Activated CD4-positive, alpha-beta T cell treated with anti-CD3 and anti-CD28 coated beads for 4 hours (primary cell): ENCODE measurements at regions not wholly inside any gene's neighbourhood (a gene's known extent, or its start where the extent isn't known, plus 50 kb on each side); places are given as distances from the start of the nearest gene placed in this dataset.

Experiments used
- DNase-seq, 2 donors: peaks; one replicate each; pipeline ENCODE4 v3.0.0-alpha.2; 2020

DNA sequence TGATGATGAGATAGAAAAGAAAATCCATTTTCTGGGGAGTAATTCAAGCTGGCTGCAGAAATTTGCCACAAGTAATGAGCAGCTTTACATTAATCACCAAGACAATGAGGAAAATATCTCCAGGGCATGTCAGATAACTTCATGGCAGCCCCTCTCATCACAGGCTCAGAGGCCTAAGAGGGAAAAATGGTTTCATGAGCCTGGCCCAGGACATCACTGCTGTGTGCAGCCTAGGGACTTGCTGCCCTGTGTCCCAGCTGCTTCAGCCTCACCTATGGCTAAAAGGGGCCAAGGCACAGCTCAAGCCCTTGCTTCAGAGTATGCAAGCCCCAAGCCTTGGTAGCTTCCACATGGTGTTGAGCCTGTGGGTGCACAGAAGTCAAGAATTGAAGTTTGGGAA lies 161.7 kb downstream of the OPA1 start:
- DNase-seq = no peak

DNA sequence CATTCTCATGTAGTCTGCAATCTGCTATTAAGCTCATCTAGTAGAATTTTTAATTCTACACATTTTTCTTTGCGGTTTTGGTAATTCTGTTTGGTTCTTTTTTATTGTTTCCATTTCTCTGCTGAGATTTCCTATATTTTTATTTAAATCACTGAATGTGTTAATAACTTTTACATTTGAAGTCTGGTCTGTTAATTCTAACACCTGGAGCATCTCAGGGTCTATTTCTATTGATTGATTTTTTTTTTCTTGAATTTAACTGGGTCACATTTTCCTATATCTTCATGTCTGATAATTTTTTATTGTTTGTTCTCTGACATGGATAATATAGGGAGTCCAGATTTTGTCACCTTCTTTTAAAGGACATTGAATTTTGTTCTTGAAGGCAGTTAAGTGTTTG lies 163.5 kb downstream of the OPA1 start:
- DNase-seq = no peak

DNA sequence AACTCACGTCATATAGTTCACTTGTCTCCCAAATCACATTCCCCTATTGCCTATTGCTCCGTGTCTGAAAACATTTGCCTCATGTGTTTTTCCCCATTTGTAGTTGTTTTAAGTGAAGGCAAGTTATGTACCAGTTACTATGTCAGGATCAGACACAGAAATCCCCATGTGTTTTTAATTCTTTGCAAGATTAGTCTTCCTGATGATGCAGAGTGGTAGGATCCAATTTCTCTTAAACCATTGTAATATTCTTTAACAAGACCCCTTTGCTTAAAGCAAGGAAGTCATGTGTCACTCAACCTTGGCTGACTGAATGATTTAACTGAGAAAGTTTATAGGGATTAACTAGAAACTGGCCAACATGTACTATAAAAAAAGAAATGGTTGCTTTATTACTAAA lies 164.4 kb downstream of the OPA1 start:
- DNase-seq = no peak

GRCh38 chr3:193761969-193762368 lies 169.0 kb downstream of the OPA1 start:
- DNase-seq = no peak

DNA sequence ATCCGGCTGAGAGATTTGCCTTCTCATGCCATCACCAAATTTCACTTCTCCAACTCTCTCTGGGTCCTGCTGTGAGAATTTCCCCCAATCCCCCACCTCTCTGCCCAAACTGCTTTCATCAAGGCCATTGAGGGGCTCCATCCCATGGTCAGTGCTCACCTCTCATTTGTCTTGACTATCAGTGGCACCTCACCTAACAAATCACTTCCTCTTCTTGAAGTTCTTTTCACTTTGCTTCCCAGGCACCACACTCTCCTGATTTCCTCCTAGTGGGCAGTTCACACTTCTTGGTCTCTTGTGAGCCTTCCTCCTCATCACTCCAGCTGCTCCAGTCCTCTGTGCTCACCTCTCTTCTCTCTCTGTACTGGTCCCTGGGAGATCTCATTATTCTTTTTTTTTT lies 169.6 kb downstream of the OPA1 start:
- DNase-seq = no peak

DNA sequence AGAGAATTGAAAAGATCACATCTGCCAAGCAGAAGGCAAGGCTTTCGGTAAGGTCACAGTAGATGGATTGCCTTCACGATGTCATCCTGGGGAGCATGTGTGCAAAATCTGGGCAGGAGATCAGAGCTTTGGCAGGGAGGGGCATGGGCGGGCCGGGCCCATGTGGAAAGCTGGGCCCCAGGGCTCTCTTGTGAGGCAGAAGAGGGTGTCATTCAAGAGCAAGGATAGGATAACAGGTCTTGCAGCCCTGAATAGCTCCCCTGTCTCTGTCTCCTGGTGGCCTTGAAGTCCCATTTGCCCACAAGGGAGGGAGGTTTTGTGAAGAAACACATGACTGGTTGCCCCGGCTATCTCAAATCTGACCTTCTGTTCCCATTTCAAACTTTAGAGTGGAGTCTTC lies 172.0 kb downstream of the OPA1 start:
- DNase-seq = no peak

- DNase-seq = no peak
Measured at GRCh38 chr3:193767353-193768069, 174.5 kb downstream of the OPA1 start.

DNA sequence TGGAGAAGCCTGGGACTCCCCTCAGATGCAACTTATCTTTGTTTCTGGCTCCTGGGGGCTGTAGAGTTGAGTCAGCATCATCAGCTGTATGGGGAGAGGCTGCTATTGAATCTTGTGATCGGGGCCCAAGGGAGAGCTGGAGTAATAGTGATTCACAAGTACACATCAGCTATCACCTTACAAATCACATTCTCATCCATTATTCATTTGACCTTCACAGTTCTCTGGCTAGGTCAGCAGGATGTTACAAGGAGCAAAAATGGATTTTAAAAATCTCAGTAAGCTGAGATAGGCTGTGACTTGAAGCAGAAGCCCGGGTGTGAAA lies 175.0 kb downstream of the OPA1 start:
- no peak for DNase-seq

- DNase-seq = no peak
Measured at GRCh38 chr3:193769437-193769836, 176.4 kb downstream of the OPA1 start.

DNA sequence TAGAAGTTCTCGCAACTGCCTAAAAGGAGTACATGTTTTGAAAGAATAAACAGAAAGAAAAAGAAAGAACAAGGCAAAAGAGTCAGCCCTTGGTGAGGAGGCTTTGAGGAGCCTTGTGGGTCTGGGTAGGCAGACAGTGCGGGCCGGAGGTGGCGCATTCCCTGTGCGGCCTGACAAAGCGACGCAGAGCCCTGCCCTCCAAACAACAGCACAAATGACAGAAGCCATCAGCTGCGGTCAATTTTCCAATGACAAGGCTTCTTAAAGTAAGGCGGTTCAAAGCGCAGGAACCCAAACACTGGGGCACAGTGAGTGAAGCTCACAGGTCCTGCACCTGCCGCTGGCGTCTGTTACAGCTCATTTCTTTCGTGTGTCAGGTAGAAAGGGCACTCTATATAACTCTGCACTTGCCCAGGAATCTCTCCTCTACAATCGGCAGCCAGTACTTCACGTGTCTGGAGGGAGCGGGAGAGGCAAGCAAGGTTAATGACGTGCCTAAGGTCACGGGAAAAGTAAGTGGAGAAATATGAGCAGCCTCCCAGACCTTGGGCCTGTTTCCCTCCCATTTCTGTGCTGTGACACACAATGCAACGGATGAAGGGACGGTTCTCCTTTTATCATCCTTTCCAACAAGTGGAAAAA lies 178.1 kb downstream of the OPA1 start:
- no peak for DNase-seq

DNA sequence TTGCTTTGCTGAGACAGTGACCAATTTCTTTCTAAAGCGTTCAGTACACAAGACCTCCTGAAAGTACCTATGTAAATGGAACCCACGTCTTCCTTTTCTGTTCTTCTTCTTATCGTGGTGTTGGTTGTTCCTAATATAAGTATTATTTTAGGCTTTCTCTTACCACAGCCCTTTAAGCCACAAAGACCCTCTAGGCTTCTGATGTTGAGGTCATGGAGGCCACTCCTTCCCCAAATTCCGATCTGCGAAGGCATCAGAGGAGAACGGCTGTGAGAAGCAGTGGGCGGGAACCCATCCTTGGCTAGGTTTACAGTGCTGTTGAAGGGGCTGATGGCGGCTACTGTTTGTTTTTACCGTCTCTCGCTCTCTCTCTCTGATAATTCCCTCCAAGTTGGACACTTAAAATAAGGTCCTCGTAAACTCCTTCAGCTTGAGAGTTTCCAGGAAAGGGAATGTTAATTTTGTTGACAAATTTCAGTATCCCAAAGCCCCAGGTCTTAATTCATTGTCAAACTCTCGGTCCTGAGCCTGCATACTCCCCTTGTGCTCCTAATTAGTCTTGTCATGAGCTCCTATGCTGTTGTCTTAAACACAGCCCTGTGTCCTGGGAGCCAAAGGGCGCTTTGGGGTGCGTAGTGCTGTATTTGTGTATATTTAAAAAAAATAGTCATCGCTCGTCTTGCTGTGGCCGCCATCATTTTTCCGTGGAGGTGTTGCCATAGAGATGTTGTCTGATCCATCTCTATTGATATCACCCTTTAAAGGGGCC lies 178.8 kb downstream of the OPA1 start:
- no peak for DNase-seq

- DNase-seq = no peak
Measured at GRCh38 chr3:193772422-193772763, 179.4 kb downstream of the OPA1 start.

DNA sequence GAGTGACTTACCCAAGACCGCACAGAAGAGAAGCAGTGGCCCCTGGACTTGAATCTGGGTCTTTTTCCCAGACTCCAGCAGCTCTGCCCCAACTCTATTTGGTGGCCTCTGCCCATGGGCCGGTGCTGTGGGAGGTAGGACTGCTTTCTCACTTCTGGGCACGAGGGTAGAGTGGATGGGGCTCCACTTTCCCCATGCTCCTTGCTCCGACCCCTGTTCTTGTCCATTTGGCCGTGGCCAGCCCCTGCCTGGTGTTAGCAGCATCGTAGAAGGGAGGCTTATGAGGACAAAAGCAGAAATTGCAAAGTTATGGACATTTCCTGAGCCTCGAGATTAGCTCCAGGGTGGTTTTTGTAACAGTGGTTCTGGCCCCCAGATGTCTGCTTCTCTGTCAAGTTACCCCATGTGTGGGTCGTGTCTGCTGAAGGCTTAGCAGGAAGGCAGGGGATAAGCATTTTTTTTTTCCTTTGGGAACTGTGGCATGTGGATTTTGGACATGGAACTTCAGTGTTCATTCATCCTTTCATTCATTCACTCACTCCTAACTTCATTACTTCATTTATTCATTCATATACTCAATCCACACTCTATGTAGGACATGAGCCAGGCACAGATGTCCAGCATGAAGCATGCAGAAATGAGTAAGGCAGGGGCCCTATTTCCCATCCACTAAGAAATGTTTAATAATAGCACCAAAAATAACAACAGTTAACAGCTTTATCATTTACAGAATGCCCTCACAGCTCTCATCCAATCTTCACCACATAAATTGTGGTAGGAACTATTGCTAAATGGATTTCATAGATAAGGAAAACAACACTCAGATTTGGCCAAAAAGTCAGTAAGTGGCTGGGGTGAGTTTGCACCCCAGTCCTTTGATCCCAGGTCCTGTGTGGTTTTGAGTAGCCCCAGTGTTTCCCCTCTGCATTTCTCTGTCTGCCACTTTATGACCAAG lies 180.5 kb downstream of the OPA1 start:
- no peak for DNase-seq

DNA sequence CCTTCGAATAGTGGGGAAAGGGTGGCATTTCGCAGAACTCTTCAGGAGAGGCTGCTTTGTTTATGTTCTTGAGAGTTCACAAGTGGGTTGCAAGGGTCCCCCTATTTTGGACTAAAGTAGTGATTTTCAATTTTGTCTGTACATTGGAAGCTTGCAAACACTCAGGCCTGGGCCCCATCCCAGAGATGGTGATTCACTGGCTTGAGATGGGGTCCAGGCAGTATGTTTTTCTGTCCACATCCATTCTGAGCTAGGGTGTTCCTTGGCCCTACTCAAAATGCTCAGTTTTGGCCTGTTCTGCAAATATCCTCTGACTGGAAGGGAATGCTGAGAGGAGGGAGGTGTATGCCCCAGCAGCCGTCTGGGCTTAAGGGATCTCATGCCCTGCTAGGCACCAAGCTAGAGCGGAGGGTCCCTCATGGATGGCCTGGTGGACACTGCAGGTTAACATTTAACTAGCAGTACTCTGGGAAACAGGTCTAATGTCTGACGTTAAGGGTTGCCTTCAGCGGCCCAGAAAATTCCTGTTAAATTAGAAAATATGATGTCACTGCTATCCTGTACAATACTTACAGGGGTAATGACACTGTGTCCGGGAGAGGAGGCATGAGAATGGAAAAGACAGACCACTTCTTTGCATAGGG lies 181.4 kb downstream of the OPA1 start:
- no peak for DNase-seq

- no peak for DNase-seq
Measured at GRCh38 chr3:193774916-193775285, 181.9 kb downstream of the OPA1 start.

DNA sequence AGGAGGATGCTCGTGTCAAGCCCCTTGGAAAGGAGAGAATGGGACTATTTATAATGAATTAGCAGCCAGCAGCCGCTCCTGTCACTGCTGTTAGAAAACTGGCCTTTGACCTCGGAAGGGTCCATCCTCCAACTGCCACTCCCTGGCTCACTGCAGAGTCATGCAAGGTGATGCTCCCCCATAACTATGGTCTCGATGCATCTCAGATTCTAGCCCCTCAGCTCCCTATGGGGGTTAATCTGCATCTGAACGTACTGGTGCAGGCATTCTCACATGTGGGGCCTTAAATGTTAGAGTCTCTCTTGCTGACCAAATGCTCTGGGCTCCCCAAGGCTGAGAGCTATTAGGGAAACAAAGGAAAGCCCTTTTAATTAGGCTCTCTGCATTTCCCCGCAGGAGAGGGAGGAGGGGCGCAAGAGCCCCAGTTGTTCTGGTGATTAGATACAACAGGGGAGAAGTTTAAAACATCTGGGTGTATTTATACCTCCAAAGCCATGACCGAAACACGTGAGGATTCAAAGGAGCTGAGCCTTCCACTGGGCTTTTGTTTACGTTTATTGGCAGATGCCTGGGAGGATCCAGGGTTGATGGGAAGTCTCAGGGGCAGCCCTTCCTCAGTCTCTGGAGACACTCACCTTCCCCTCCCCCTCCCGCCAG lies 182.5 kb downstream of the OPA1 start:
- DNase-seq = no peak

DNA sequence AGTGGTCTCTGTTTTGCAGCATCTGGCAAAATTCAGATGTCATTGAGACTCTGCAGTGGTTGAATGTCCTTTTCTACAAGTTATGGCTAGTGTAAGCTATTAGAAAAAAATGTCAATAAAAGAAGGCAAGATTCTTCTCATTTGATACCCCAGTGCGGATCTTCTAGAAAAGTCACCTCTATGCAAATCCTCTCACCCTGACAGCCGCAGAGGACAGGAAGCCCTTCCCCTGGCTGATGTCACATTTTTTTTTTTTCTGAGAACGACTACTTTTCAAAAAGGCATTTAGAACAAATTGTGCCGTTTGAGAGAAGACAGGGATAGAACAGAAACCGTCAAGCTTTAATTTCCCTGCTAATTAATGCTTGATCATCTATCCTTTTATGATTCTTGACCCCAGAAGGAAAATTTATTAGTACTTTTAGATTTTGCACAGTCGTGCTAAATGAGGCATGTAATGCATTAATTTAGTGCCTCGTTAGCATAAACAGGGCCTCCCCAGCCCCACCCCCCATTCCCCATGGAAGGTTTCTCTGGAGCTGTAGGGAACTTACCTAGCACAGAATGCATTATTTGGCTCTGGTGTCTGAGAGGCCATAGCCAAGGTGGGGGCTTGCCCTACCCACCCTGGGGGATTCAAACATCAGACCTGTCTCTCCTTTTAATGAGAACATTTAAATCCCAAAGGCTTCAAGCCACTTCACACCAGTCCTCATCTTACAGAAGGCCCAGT lies 183.8 kb downstream of the OPA1 start:
- DNase-seq = no peak

DNA sequence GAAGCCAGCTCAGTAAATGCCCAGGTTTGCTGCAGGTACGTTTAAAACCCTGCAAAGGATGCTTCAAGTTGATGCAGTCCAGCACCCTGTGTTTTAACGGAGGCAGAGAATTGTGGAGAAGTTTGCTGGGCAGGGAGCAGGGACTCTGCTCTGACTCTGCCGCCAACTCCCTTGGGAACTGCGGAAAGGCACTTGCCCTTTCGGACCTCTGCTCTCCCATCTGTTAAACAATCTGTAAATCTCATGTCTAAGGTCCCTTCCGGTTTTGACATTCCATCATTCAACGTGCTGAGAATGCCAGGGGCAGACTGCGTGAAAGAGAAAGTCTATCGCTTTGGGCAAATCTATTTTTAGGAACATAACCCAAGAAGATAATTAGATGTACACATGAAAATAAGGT lies 184.5 kb downstream of the OPA1 start:
- no peak for DNase-seq

GRCh38 chr3:193778676-193779075 lies 185.7 kb downstream of the OPA1 start:
- no peak for DNase-seq

- DNase-seq = no peak
Measured at GRCh38 chr3:193779933-193780332, 186.9 kb downstream of the OPA1 start.

- DNase-seq = no peak
Measured at GRCh38 chr3:193780397-193780796, 187.4 kb downstream of the OPA1 start.
